Suprapubic skin (tissue), 4 donors: ENCODE measurements at regions not wholly inside any gene's neighbourhood (a gene's known extent, or its start where the extent isn't known, plus 50 kb on each side); places are given as distances from the start of the nearest gene placed in this dataset.
A peak's percentile ranks its signal among the peaks of the same experiment; 100 is the strongest.

ENCODE experiments used
- DNase-seq, 2 donors: peaks; one replicate each; pipeline ENCODE4 v3.0.0-alpha.2; 2019; ENCODE audit warnings: low spot score in 2 of 2
- H3K27ac ChIP-seq: fragments of 200-600 bp; sonication (generic); one replicate; pipeline ENCODE4 v1.5.1; 2019
- H3K27me3 ChIP-seq: fragments of 200-600 bp; sonication (generic); one replicate; pipeline ENCODE4 v1.5.1; 2019
- H3K36me3 ChIP-seq: fragments of 200-600 bp; sonication (generic); one replicate; pipeline ENCODE4 v1.5.1; 2019
- H3K4me1 ChIP-seq: fragments of 200-600 bp; sonication (generic); one replicate; pipeline ENCODE4 v1.5.1; 2019
- H3K4me3 ChIP-seq: fragments of 200-600 bp; sonication (generic); one replicate; pipeline ENCODE4 v1.5.1; 2019; ENCODE audit warnings: mild to moderate bottlenecking
- H3K9me3 ChIP-seq: fragments of 200-600 bp; sonication (generic); one replicate; pipeline ENCODE4 v1.5.1; 2019
- CTCF ChIP-seq, 2 donors: fragments of 200-600 bp in 1 of 2; fragments of 450-650 bp in 1 of 2; sonication (generic) in 1 of 2; IDR thresholded peaks; one replicate each; pipeline ENCODE4 v1.5.1; 2016 to 2019; ENCODE audit warnings: antibody characterized with exemption in 2 of 2, mild to moderate bottlenecking in 1 of 2, moderate library complexity in 1 of 2
- EP300 ChIP-seq: sonication (generic); formaldehyde crosslinking; IDR thresholded peaks from one replicate; pipeline ENCODE4 v1.6.1; 2017; ENCODE audit warnings: antibody characterized with exemption
- POLR2A ChIP-seq, 2 donors: fragments of 450-650 bp; IDR thresholded peaks; one replicate each; pipeline ENCODE4 v1.6.1; 2017; ENCODE audit warnings: antibody characterized with exemption in 2 of 2, mild to moderate bottlenecking in 2 of 2, moderate library complexity in 2 of 2
- POLR2AphosphoS5 ChIP-seq, 3 donors: sonication (generic); formaldehyde crosslinking; IDR thresholded peaks; one replicate each; pipeline ENCODE4 v1.6.1; 2017; ENCODE audit warnings: antibody characterized with exemption in 3 of 3
- WGBS: methylation state at CpG from one replicate; pipeline ENCODE4 v1.1.5; 2018; 5-methylcytosine and 5-hydroxymethylcytosine counted together

- DNase-seq: no peak
- H3K4me3 ChIP-seq: no peak overlapping the region
- H3K27me3 ChIP-seq: no peaks in the 10 kb centered on the region
- TF ChIP-seq POLR2AphosphoS5 (IDR thresholded peaks at IDR 0.05) (no peak), POLR2A (IDR thresholded peaks at IDR 0.05) (no peak), EP300 (no peak), CTCF (IDR thresholded peaks at IDR 0.05) (no peak)
- peak overlapping the region; percentile 8 for H3K27ac ChIP-seq
- peaks cover 5% of the 10 kb centered on the region for H3K4me1 ChIP-seq
- no peaks in the 10 kb centered on the region for H3K36me3 ChIP-seq
- 65% methylated on average over 2 of the region's 2 CpGs for WGBS
- no peaks in the 10 kb centered on the region for H3K9me3 ChIP-seq
Observed at GRCh38 chr5:61632064-61632463, 300.0 kb downstream of the ZSWIM6 start.

- H3K27me3 ChIP-seq: no peaks in the 10 kb centered on the region
- peaks cover 5% of the 10 kb centered on the region for H3K4me1 ChIP-seq
- H3K9me3 ChIP-seq: no peaks in the 10 kb centered on the region
- H3K36me3 ChIP-seq: no peaks in the 10 kb centered on the region
- TF ChIP-seq POLR2A (IDR thresholded peaks at IDR 0.05): no peak
- no peak for TF ChIP-seq POLR2AphosphoS5 (IDR thresholded peaks at IDR 0.05)
- TF ChIP-seq EP300: no peak
- no peak for TF ChIP-seq CTCF (IDR thresholded peaks at IDR 0.05)
- DNase-seq: no peak
- 90% methylated on average over 3 of the region's 3 CpGs for WGBS
- no peak overlapping the region for H3K27ac ChIP-seq
- H3K4me3 ChIP-seq: no peak overlapping the region
Observed at GRCh38 chr5:61635271-61635670, 303.2 kb downstream of the ZSWIM6 start.

GRCh38 chr5:61637566-61637965, 305.5 kb downstream of the ZSWIM6 start:
- Histone ChIP-seq H3K36me3 (no peaks in the 10 kb centered on the region), H3K4me1 (no peaks in the 10 kb centered on the region), H3K9me3 (no peaks in the 10 kb centered on the region), H3K27me3 (no peaks in the 10 kb centered on the region), H3K4me3 (no peak overlapping the region), H3K27ac (no peak overlapping the region)
- DNase-seq: no peak
- TF ChIP-seq CTCF (IDR thresholded peaks at IDR 0.05) (no peak), POLR2AphosphoS5 (IDR thresholded peaks at IDR 0.05) (no peak), EP300 (no peak), POLR2A (IDR thresholded peaks at IDR 0.05) (no peak)

- H3K9me3 ChIP-seq: no peaks in the 10 kb centered on the region
- no peak overlapping the region for H3K27ac ChIP-seq
- no peaks in the 10 kb centered on the region for H3K36me3 ChIP-seq
- 89% methylated on average over 5 of the region's 5 CpGs for whole genome bisulfite sequencing
- H3K4me1 ChIP-seq: no peaks in the 10 kb centered on the region
- no peak for TF ChIP-seq CTCF (IDR thresholded peaks at IDR 0.05)
- TF ChIP-seq EP300: no peak
- TF ChIP-seq POLR2AphosphoS5 (IDR thresholded peaks at IDR 0.05): no peak
- no peak for TF ChIP-seq POLR2A (IDR thresholded peaks at IDR 0.05)
- no peaks in the 10 kb centered on the region for H3K27me3 ChIP-seq
- no peak overlapping the region for H3K4me3 ChIP-seq
- no peak for DNase-seq
Observed at GRCh38 chr5:61638476-61638875, 306.4 kb downstream of the ZSWIM6 start.

- Histone ChIP-seq H3K4me1 (no peaks in the 10 kb centered on the region), H3K36me3 (no peaks in the 10 kb centered on the region), H3K27ac (no peak overlapping the region), H3K27me3 (no peaks in the 10 kb centered on the region), H3K4me3 (no peak overlapping the region), H3K9me3 (no peaks in the 10 kb centered on the region)
- no peak for TF ChIP-seq EP300
- TF ChIP-seq POLR2A (IDR thresholded peaks at IDR 0.05): no peak
- no peak for TF ChIP-seq POLR2AphosphoS5 (IDR thresholded peaks at IDR 0.05)
- TF ChIP-seq CTCF (IDR thresholded peaks at IDR 0.05): no peak
- no peak for DNase-seq
- WGBS: 72% methylated on average over 7 of the region's 7 CpGs
Observed at GRCh38 chr5:61640179-61641021, 308.3 kb downstream of the ZSWIM6 start.
